ENCODE measurements at regions not wholly inside any gene's neighbourhood (a gene's known extent, or its start where the extent isn't known, plus 50 kb on each side); places are given as distances from the start of the nearest gene placed in this dataset.

- Histone ChIP-seq H3K9me3 (no peaks in the 10 kb centered on the region), H3K4me1 (peaks cover 0 to 2% (median 0%) of the 10 kb centered on the region in 4 donors), H3K4me3 (no peak overlapping the region), H3K36me3 (no peaks in the 10 kb centered on the region), H3K27me3 (peaks cover 0 to 16% (median 0%) of the 10 kb centered on the region in 3 donors), H3K27ac (no peak overlapping the region)
- no peak for DNase-seq
- intact Hi-C loops (cut with DNase I): no loop called here
- TF ChIP-seq CTCF (IDR thresholded peaks at IDR 0.05): no peak
- TF ChIP-seq POLR2AphosphoS5 (IDR thresholded peaks at IDR 0.05): no peak
- TF ChIP-seq EP300 (IDR thresholded peaks at IDR 0.05): no peak
- no peak for TF ChIP-seq POLR2A (IDR thresholded peaks at IDR 0.05)
Observed at GRCh38 chr1:34524783-34525182, 230.1 kb upstream of the GJB5 start.

GRCh38 chr1:34529935-34530859 lies 224.7 kb upstream of the GJB5 start:
- H3K27me3 ChIP-seq: peaks cover 0 to 8% (median 0%) of the 10 kb centered on the region in 3 donors
- intact Hi-C loops (cut with DNase I): no loop called here
- no peak overlapping the region for H3K4me3 ChIP-seq
- TF ChIP-seq CTCF (IDR thresholded peaks at IDR 0.05): no peak
- no peak for TF ChIP-seq POLR2A (IDR thresholded peaks at IDR 0.05)
- TF ChIP-seq POLR2AphosphoS5 (IDR thresholded peaks at IDR 0.05): no peak
- TF ChIP-seq EP300 (IDR thresholded peaks at IDR 0.05): no peak
- no peak for DNase-seq
- 11 to 31% methylated on average over 12 of the region's 12 CpGs for WGBS, 2 donors
- no peaks in the 10 kb centered on the region for H3K36me3 ChIP-seq
- peaks cover 0 to 8% (median 0%) of the 10 kb centered on the region in 4 donors for H3K4me1 ChIP-seq
- H3K27ac ChIP-seq: no peak overlapping the region
- no peaks in the 10 kb centered on the region for H3K9me3 ChIP-seq

- DNase-seq: no peak
- Histone ChIP-seq H3K27ac (no peak overlapping the region), H3K36me3 (no peaks in the 10 kb centered on the region), H3K9me3 (no peaks in the 10 kb centered on the region), H3K4me3 (no peak overlapping the region), H3K4me1 (peaks cover 0 to 8% (median 0%) of the 10 kb centered on the region in 4 donors), H3K27me3 (peaks cover 0 to 5% (median 0%) of the 10 kb centered on the region in 3 donors)
- WGBS, 2 donors: 5 to 46% methylated on average over 3 of the region's 3 CpGs
- intact Hi-C loops (cut with DNase I): no loop called here
- TF ChIP-seq POLR2AphosphoS5 (IDR thresholded peaks at IDR 0.05): no peak
- no peak for TF ChIP-seq POLR2A (IDR thresholded peaks at IDR 0.05)
- TF ChIP-seq EP300 (IDR thresholded peaks at IDR 0.05): no peak
- TF ChIP-seq CTCF (IDR thresholded peaks at IDR 0.05): no peak
Observed at GRCh38 chr1:34532113-34532512, 222.7 kb upstream of the GJB5 start.

GRCh38 chr1:34538481-34538880 lies 216.4 kb upstream of the GJB5 start:
- Histone ChIP-seq H3K9me3 (no peaks in the 10 kb centered on the region), H3K27ac (no peak overlapping the region), H3K4me3 (no peak overlapping the region), H3K27me3 (peaks cover 0 to 7% (median 0%) of the 10 kb centered on the region in 3 donors), H3K36me3 (no peaks in the 10 kb centered on the region), H3K4me1 (no peaks in the 10 kb centered on the region)
- intact Hi-C loops (cut with DNase I): no loop called here
- DNase-seq: no peak
- no peak for TF ChIP-seq EP300 (IDR thresholded peaks at IDR 0.05)
- no peak for TF ChIP-seq CTCF (IDR thresholded peaks at IDR 0.05)
- TF ChIP-seq POLR2AphosphoS5 (IDR thresholded peaks at IDR 0.05): no peak
- TF ChIP-seq POLR2A (IDR thresholded peaks at IDR 0.05): no peak

Data from sigmoid colon (tissue), 6 donors.